CD14-positive monocyte (primary cell): ENCODE measurements at regions not wholly inside any gene's neighbourhood (a gene's known extent, or its start where the extent isn't known, plus 50 kb on each side); places are given as distances from the start of the nearest gene placed in this dataset.

Source experiments
- DNase-seq, 3 donors: peaks; one replicate each; pipeline ENCODE4 v3.0.0-alpha.2; 2011 to 2022
- H2AFZ ChIP-seq: 2 replicates; pipeline ENCODE4 v1.6.0; 2012; ENCODE audit warnings: mild to moderate bottlenecking, low read depth, low read length, inconsistent platforms; ENCODE audit not compliant: insufficient read depth, poor library complexity, severe bottlenecking
- H3K27ac ChIP-seq, 2 donors: 1 replicate in 1 of 2; 2 replicates in 1 of 2; pipeline ENCODE4 v1.5.1; 2012 to 2013; ENCODE audit warnings: low read length in 2 of 2, control low read depth in 1 of 2, inconsistent platforms in 1 of 2, low read depth in 1 of 2, mild to moderate bottlenecking in 1 of 2
- H3K27me3 ChIP-seq, 2 donors: one replicate each; pipeline versions ENCODE4 v1.6.0 to v1.6.1; 2011 to 2013; ENCODE audit warnings: low read length in 2 of 2; ENCODE audit not compliant: control insufficient read depth in 2 of 2, insufficient read depth in 2 of 2
- H3K36me3 ChIP-seq, 2 donors: replicated peaks in 1 of 2; 1 replicate in 1 of 2; 2 replicates in 1 of 2; pipeline versions ENCODE4 v1.5.1 to v1.6.1; 2012 to 2013; ENCODE audit warnings: low read length in 2 of 2, control low read depth in 1 of 2, inconsistent platforms in 1 of 2, mild to moderate bottlenecking in 1 of 2; ENCODE audit not compliant: insufficient read depth in 2 of 2, control insufficient read depth in 1 of 2
- H3K4me1 ChIP-seq, 2 donors: 1 replicate in 1 of 2; 2 replicates in 1 of 2; pipeline versions ENCODE4 v1.5.1 to v1.6.1; 2012 to 2013; ENCODE audit warnings: low read length in 2 of 2, control low read depth in 1 of 2, inconsistent platforms in 1 of 2, mild to moderate bottlenecking in 1 of 2, moderate library complexity in 1 of 2; ENCODE audit not compliant: insufficient read depth in 2 of 2, control insufficient read depth in 1 of 2
- H3K4me2 ChIP-seq: replicated peaks from 2 replicates; pipeline ENCODE3; 2012; ENCODE audit warnings: low read length, moderate library complexity, mild to moderate bottlenecking; ENCODE audit not compliant: poor library complexity, severe bottlenecking; ENCODE audit errors: extremely low read depth
- H3K4me3 ChIP-seq, 3 experiments: fragments of 200-600 bp in 1 of 3; sonication (generic) in 1 of 3; replicated peaks in 1 of 3; 1 replicate in 2 of 3; 2 replicates in 1 of 3; pipeline ENCODE4 v1.5.1; 2011 to 2013; ENCODE audit warnings: low read length in 3 of 3, mild to moderate bottlenecking in 3 of 3, control low read depth in 2 of 3, low read depth in 2 of 3, inconsistent platforms in 1 of 3, moderate library complexity in 1 of 3
- H3K79me2 ChIP-seq: 2 replicates; pipeline ENCODE4 v1.6.0; 2012; ENCODE audit warnings: mild to moderate bottlenecking, control low read depth, inconsistent platforms, low read length, moderate library complexity; ENCODE audit not compliant: insufficient read depth
- H3K9ac ChIP-seq: 2 replicates; pipeline ENCODE4 v1.6.0; 2017; ENCODE audit warnings: low read length, mild to moderate bottlenecking; ENCODE audit not compliant: insufficient read depth, poor library complexity, severe bottlenecking
- H3K9me3 ChIP-seq, 2 donors: replicated peaks in 1 of 2; 1 replicate in 1 of 2; 2 replicates in 1 of 2; pipeline versions ENCODE4 v1.5.1 to v1.6.1; 2012 to 2013; ENCODE audit warnings: low read length in 2 of 2, control low read depth in 1 of 2; ENCODE audit not compliant: control insufficient read depth in 1 of 2, insufficient read depth in 1 of 2
- H4K20me1 ChIP-seq: 2 replicates; pipeline ENCODE4 v1.6.0; 2012; ENCODE audit warnings: mild to moderate bottlenecking, low read length, control low read depth, moderate library complexity; ENCODE audit not compliant: insufficient read depth
- H3K27ac Mint-ChIP-seq, 7 donors: one replicate each; pipeline ENCODE4 v1.8.0; 2020; ENCODE audit warnings: mild to moderate bottlenecking in 7 of 7, mixed read lengths in 7 of 7, moderate library complexity in 6 of 7, inconsistent platforms in 2 of 7
- H3K27me3 Mint-ChIP-seq, 3 donors: one replicate each; pipeline ENCODE4 v1.8.0; 2021 to 2022; ENCODE audit warnings: low read depth in 3 of 3, mild to moderate bottlenecking in 3 of 3, mixed read lengths in 3 of 3, moderate library complexity in 3 of 3, inconsistent platforms in 1 of 3
- H3K36me3 Mint-ChIP-seq, 2 donors: one replicate each; pipeline ENCODE4 v1.8.0; 2020; ENCODE audit warnings: mixed read lengths in 2 of 2, inconsistent platforms in 1 of 2, mild to moderate bottlenecking in 1 of 2
- H3K4me1 Mint-ChIP-seq: one replicate; pipeline ENCODE4 v1.8.0; 2020; ENCODE audit warnings: mild to moderate bottlenecking, mixed read lengths
- H3K4me3 Mint-ChIP-seq, 2 donors: one replicate each; pipeline ENCODE4 v1.8.0; 2020; ENCODE audit warnings: mild to moderate bottlenecking in 2 of 2, mixed read lengths in 2 of 2, moderate library complexity in 1 of 2
- H3K9me3 Mint-ChIP-seq, 7 donors: one replicate each; pipeline ENCODE4 v1.8.0; 2020 to 2022; ENCODE audit warnings: mixed read lengths in 7 of 7, mild to moderate bottlenecking in 6 of 7, moderate library complexity in 6 of 7, inconsistent platforms in 2 of 7
- CTCF ChIP-seq: fragments of 200-600 bp; IDR thresholded peaks from one replicate; pipeline ENCODE4 v1.8.0; 2022; ENCODE audit warnings: antibody characterized with exemption, mild to moderate bottlenecking
- WGBS: methylation state at CpG from one replicate; pipeline ENCODE4 v1.1.5; 2013; ENCODE audit warnings: missing lambda C conversion rate; ENCODE audit not compliant: insufficient coverage; 5-methylcytosine and 5-hydroxymethylcytosine counted together
- intact Hi-C, 2 donors: fragments of 100-400 bp; cut with micrococcal nuclease; formaldehyde crosslinking; loops; one replicate each; pipeline versions ENCODE4 v1.15.0 to v1.15.1; 2023

GRCh38 chr5:124888622-124889485 is 142.4 kb upstream of the ZNF608 start:
- intact Hi-C loops: no loop called here
- Mint-ChIP-seq H3K4me1 (peaks cover 8% of the 10 kb centered on the region), H3K27me3 (peaks cover 0 to 3% (median 0%) of the 10 kb centered on the region in 3 donors), H3K4me3 (no peak overlapping the region), H3K36me3 (no peaks in the 10 kb centered on the region), H3K9me3 (peaks cover 0 to 5% (median 4%) of the 10 kb centered on the region in 7 donors), H3K27ac (no peak overlapping the region)
- H3K79me2 ChIP-seq: no peaks in the 10 kb centered on the region
- H3K36me3 ChIP-seq: no peaks in the 10 kb centered on the region
- H3K4me2 ChIP-seq: no peak overlapping the region
- no peak for TF ChIP-seq CTCF
- no CpG with 5 or more reads among the region's 6 CpGs for WGBS
- DNase-seq: no peak
- no peaks in the 10 kb centered on the region for H3K27me3 ChIP-seq
- no peaks in the 10 kb centered on the region for H4K20me1 ChIP-seq
- H3K4me1 ChIP-seq: peaks cover 0 to 5% of the 10 kb centered on the region in 2 donors
- H3K27ac ChIP-seq: no peak overlapping the region
- peaks cover 0 to 2% of the 10 kb centered on the region in 2 donors for H3K9me3 ChIP-seq
- no peak overlapping the region for H3K9ac ChIP-seq
- H2AFZ ChIP-seq: no peak overlapping the region
- no peak overlapping the region for H3K4me3 ChIP-seq

GRCh38 chr5:124889486-124889825 is 143.0 kb upstream of the ZNF608 start:
- Mint-ChIP-seq H3K9me3 (peaks cover 0 to 5% (median 4%) of the 10 kb centered on the region in 7 donors), H3K27me3 (peaks cover 0 to 3% (median 0%) of the 10 kb centered on the region in 3 donors), H3K4me3 (no peak overlapping the region), H3K27ac (no peak overlapping the region), H3K36me3 (no peaks in the 10 kb centered on the region), H3K4me1 (peaks cover 8% of the 10 kb centered on the region)
- Histone ChIP-seq H3K4me2 (no peak overlapping the region), H3K4me3 (no peak overlapping the region), H3K36me3 (no peaks in the 10 kb centered on the region), H4K20me1 (no peaks in the 10 kb centered on the region), H3K27me3 (no peaks in the 10 kb centered on the region), H3K27ac (no peak overlapping the region), H3K4me1 (peaks cover 0 to 5% of the 10 kb centered on the region in 2 donors), H2AFZ (no peak overlapping the region), H3K79me2 (no peaks in the 10 kb centered on the region), H3K9ac (no peak overlapping the region), H3K9me3 (peaks cover 0 to 2% of the 10 kb centered on the region in 2 donors)
- WGBS: no CpG with 5 or more reads among the region's 2 CpGs
- DNase-seq: no peak
- intact Hi-C loops: no loop called here
- TF ChIP-seq CTCF: no peak
